ENCODE measurements at regions not wholly inside any gene's neighbourhood (a gene's known extent, or its start where the extent isn't known, plus 50 kb on each side); places are given as distances from the start of the nearest gene placed in this dataset.

- Histone ChIP-seq H3K9me3 (ENCODE audit: control insufficient read depth, insufficient read depth, low read length) (no peaks in the 10 kb centered on the region; the same call in 1 of the 2 replicates), H3K4me1 (ENCODE audit: insufficient read depth, low read length) (0 out of 2 replicates have a peak, but pooled peaks cover 4% of the 10 kb centered on the region), H3K36me3 (ENCODE audit: insufficient read depth, low read length) (no peaks in the 10 kb centered on the region), H3K9ac (ENCODE audit: low read depth, low read length) (no peak overlapping the region)
Observed at GRCh38 chr5:174159327-174160114, 114.0 kb downstream of the NSG2 start.

- Histone ChIP-seq H3K9ac (ENCODE audit: low read depth, low read length) (no peak overlapping the region), H3K9me3 (ENCODE audit: control insufficient read depth, insufficient read depth, low read length) (no peaks in the 10 kb centered on the region), H3K4me1 (ENCODE audit: insufficient read depth, low read length) (no peaks in the 10 kb centered on the region), H3K36me3 (ENCODE audit: insufficient read depth, low read length) (no peaks in the 10 kb centered on the region)
Observed at GRCh38 chr5:174165406-174165805, 119.9 kb downstream of the NSG2 start.

- Histone ChIP-seq H3K36me3 (ENCODE audit: insufficient read depth, low read length) (no peaks in the 10 kb centered on the region), H3K9ac (ENCODE audit: low read depth, low read length) (no peak overlapping the region), H3K4me1 (ENCODE audit: insufficient read depth, low read length) (no peaks in the 10 kb centered on the region), H3K9me3 (ENCODE audit: control insufficient read depth, insufficient read depth, low read length) (no peaks in the 10 kb centered on the region)
Observed at GRCh38 chr5:174166231-174167079, 120.9 kb downstream of the NSG2 start.

GRCh38 chr5:174167080-174167910 is 121.8 kb downstream of the NSG2 start:
- no peaks in the 10 kb centered on the region for H3K9me3 ChIP-seq (ENCODE audit: control insufficient read depth, insufficient read depth, low read length)
- no peak overlapping the region for H3K9ac ChIP-seq (ENCODE audit: low read depth, low read length)
- H3K36me3 ChIP-seq (ENCODE audit: insufficient read depth, low read length), result no peaks in the 10 kb centered on the region
- H3K4me1 ChIP-seq (ENCODE audit: insufficient read depth, low read length), result no peaks in the 10 kb centered on the region

GRCh38 chr5:174172152-174172551 is 126.6 kb downstream of the NSG2 start:
- no peak overlapping the region for H3K9ac ChIP-seq (ENCODE audit: low read depth, low read length)
- no peaks in the 10 kb centered on the region for H3K9me3 ChIP-seq (ENCODE audit: control insufficient read depth, insufficient read depth, low read length)
- H3K4me1 ChIP-seq (ENCODE audit: insufficient read depth, low read length), result no peaks in the 10 kb centered on the region
- H3K36me3 ChIP-seq (ENCODE audit: insufficient read depth, low read length), result no peaks in the 10 kb centered on the region

- Histone ChIP-seq H3K9me3 (ENCODE audit: control insufficient read depth, insufficient read depth, low read length) (no peaks in the 10 kb centered on the region), H3K36me3 (ENCODE audit: insufficient read depth, low read length) (no peaks in the 10 kb centered on the region), H3K9ac (ENCODE audit: low read depth, low read length) (no peak overlapping the region), H3K4me1 (ENCODE audit: insufficient read depth, low read length) (no peaks in the 10 kb centered on the region)
Observed at GRCh38 chr5:174172566-174172965, 127.1 kb downstream of the NSG2 start.

- Histone ChIP-seq H3K36me3 (ENCODE audit: insufficient read depth, low read length) (no peaks in the 10 kb centered on the region), H3K4me1 (ENCODE audit: insufficient read depth, low read length) (no peaks in the 10 kb centered on the region), H3K9me3 (ENCODE audit: control insufficient read depth, insufficient read depth, low read length) (no peaks in the 10 kb centered on the region), H3K9ac (ENCODE audit: low read depth, low read length) (no peak overlapping the region)
Observed at GRCh38 chr5:174173766-174174165, 128.3 kb downstream of the NSG2 start.

- Histone ChIP-seq H3K9me3 (ENCODE audit: control insufficient read depth, insufficient read depth, low read length) (no peaks in the 10 kb centered on the region), H3K9ac (ENCODE audit: low read depth, low read length) (no peak overlapping the region), H3K36me3 (ENCODE audit: insufficient read depth, low read length) (no peaks in the 10 kb centered on the region), H3K4me1 (ENCODE audit: insufficient read depth, low read length) (no peaks in the 10 kb centered on the region)
Observed at GRCh38 chr5:174175716-174176268, 130.3 kb downstream of the NSG2 start.

- Histone ChIP-seq H3K9me3 (ENCODE audit: control insufficient read depth, insufficient read depth, low read length) (no peaks in the 10 kb centered on the region), H3K4me1 (ENCODE audit: insufficient read depth, low read length) (no peaks in the 10 kb centered on the region), H3K36me3 (ENCODE audit: insufficient read depth, low read length) (no peaks in the 10 kb centered on the region), H3K9ac (ENCODE audit: low read depth, low read length) (no peak overlapping the region)
Observed at GRCh38 chr5:174176511-174176910, 131.0 kb downstream of the NSG2 start.

GRCh38 chr5:174177531-174177930 is 132.0 kb downstream of the NSG2 start:
- no peaks in the 10 kb centered on the region for H3K4me1 ChIP-seq (ENCODE audit: insufficient read depth, low read length)
- no peaks in the 10 kb centered on the region for H3K9me3 ChIP-seq (ENCODE audit: control insufficient read depth, insufficient read depth, low read length)

GRCh38 chr5:174177976-174178605 is 132.6 kb downstream of the NSG2 start:
- Histone ChIP-seq H3K4me1 (ENCODE audit: insufficient read depth, low read length) (no peaks in the 10 kb centered on the region), H3K9ac (ENCODE audit: low read depth, low read length) (no peak overlapping the region), H3K36me3 (ENCODE audit: insufficient read depth, low read length) (no peaks in the 10 kb centered on the region), H3K9me3 (ENCODE audit: control insufficient read depth, insufficient read depth, low read length) (no peaks in the 10 kb centered on the region)

More at GRCh38 chr5:174177531-174177930, 132.0 kb downstream of the NSG2 start:
- Histone ChIP-seq H3K36me3 (ENCODE audit: insufficient read depth, low read length) (no peaks in the 10 kb centered on the region), H3K9ac (ENCODE audit: low read depth, low read length) (no peak overlapping the region)

- no peaks in the 10 kb centered on the region for H3K9me3 ChIP-seq (ENCODE audit: control insufficient read depth, insufficient read depth, low read length)
- H3K4me1 ChIP-seq (ENCODE audit: insufficient read depth, low read length), result no peaks in the 10 kb centered on the region
- no peaks in the 10 kb centered on the region for H3K36me3 ChIP-seq (ENCODE audit: insufficient read depth, low read length)
- H3K9ac ChIP-seq (ENCODE audit: low read depth, low read length), result no peak overlapping the region
Observed at GRCh38 chr5:174180639-174181038, 135.1 kb downstream of the NSG2 start.

- no peaks in the 10 kb centered on the region for H3K4me1 ChIP-seq (ENCODE audit: insufficient read depth, low read length)
- H3K36me3 ChIP-seq (ENCODE audit: insufficient read depth, low read length), result no peaks in the 10 kb centered on the region
- no peaks in the 10 kb centered on the region for H3K9me3 ChIP-seq (ENCODE audit: control insufficient read depth, insufficient read depth, low read length)
- H3K9ac ChIP-seq (ENCODE audit: low read depth, low read length), result no peak overlapping the region
Observed at GRCh38 chr5:174182111-174182510, 136.6 kb downstream of the NSG2 start.

All from ES-I3 (cell line).